GM18951 (cell line): ENCODE measurements at regions not wholly inside any gene's neighbourhood (a gene's known extent, or its start where the extent isn't known, plus 50 kb on each side); places are given as distances from the start of the nearest gene placed in this dataset.

Experiments
- POLR2A ChIP-seq: IDR thresholded peaks from 4 replicates; pipeline ENCODE4 v1.6.1; 2011; ENCODE audit warnings: mild to moderate bottlenecking; ENCODE audit not compliant: insufficient read length, insufficient read depth; ENCODE audit errors: extremely low read depth
- in situ Hi-C: fragments of 300-500 bp; cut with MboI; formaldehyde crosslinking; loops from one replicate; pipeline ENCODE4 v1.12.0; 2022; ENCODE audit warnings: low sequenced_read_pairs, mixed read lengths, inconsistent platforms; ENCODE audit not compliant: unreplicated experiment

DNA sequence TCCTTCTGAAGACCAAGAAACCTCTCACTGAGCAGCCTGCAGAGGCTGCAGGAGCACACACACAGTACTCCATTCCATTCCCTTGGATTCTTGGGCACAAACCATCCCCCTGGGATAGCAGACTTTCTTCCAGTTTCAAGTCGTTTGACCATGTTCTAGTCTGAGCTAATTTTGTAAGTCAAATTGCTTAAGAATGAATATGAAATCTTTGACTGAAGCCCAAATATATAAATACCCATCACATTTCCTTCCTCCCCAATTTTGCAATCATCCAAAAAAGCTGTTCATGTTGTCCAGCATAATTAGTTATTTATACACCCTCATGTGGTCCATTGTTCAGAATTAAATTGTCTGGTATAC, 231.2 kb upstream of the TPRG1 start:
- in situ Hi-C loops, result no loop called here
- TF ChIP-seq POLR2A, result no peak

GRCh38 chr3:188941103-188941502, 230.7 kb upstream of the TPRG1 start:
- no peak for TF ChIP-seq POLR2A
- in situ Hi-C loops, result no loop called here

GRCh38 chr3:188942191-188942590, 229.6 kb upstream of the TPRG1 start:
- no peak for TF ChIP-seq POLR2A
- in situ Hi-C loops, result no loop called here

DNA sequence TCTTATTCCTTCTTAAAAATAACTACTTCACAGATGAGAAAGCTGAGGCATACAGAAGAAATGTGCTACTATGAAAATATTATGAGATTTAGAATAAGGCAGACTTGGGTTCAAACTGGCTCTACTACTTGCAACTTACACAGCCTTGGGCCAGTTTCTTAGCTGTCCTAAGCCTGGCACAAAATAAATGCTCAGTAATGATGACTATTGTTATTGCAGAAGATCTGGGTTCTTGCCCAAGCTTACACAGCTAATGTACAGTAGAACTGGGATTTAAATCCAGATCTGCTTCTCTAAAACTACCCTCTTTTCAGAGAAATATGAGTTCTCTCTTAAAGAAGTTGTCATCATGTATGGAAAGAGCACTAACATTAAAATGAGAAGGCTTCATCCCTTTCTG, 228.2 kb upstream of the TPRG1 start:
- no peak for TF ChIP-seq POLR2A
- in situ Hi-C loops, result no loop called here

DNA sequence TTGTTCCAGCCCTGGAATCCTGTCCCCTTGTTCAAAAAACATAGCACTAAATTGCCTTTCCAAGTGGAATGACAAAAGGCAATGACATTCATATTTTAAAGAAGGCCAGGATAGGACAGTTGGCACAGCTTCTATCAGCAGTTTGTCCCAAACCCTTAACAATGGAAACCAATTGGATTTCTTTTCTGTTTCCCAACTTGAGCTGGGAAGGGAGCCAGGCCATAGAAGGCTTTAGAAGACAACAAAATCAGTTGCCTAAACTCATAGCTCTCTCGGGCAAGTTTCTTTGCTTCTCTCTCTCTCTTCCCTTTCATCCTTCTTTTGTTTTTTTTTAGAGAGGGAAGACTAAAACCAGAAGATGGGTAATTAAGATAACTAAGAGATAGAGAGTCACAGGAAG, 227.7 kb upstream of the TPRG1 start:
- no peak for TF ChIP-seq POLR2A
- in situ Hi-C loops, result no loop called here

DNA sequence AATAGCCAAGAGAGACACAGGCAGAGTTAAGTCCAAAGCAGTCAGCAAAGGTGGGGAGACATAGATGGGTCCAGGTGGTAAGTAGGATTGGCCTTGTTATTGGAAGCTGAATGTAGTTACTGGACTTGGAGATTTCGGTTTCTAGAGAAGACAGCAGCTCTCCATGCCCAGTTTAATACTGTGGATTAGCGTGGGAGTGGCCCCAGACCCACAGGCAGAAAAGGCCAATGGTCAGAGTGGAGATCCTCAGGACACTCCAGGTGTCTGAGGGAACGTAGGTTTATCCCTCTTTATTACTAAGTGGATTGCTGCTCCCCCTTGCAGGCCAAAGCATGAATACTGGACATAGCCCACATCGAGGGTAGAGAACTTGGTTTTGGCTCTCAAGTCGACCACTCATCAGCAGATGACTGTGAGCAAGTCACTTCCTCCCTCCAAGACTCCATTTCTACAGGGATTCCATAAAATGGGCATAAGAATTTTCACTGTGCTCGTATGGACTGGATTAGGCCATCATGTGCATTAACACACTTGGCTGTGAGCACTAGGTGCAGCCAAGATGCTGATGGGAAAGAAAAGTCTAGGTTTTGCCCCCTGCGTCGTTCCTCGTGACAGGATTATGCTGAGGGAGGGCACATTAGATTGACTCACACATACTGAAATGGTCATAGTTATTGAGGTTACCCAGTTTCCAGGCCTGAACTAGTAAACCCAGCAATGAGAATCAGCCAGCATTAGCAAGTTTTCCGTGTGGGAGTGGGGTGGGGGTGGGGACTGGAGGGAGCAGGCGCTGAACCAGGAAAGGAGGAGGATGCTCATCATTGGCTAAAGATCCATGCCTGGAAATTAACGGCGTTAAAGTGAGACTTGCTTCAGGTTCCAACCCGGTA, 225.2 kb upstream of the TPRG1 start:
- TF ChIP-seq POLR2A, result no peak
- in situ Hi-C loops, result no loop called here

- in situ Hi-C loops, result no loop called here
- TF ChIP-seq POLR2A, result no peak
These were observed 224.1 kb upstream of the TPRG1 start for GRCh38 chr3:188947401-188948280.

- TF ChIP-seq POLR2A, result no peak
- in situ Hi-C loops, result no loop called here
These were observed 223.3 kb upstream of the TPRG1 start for GRCh38 chr3:188948281-188948996.

DNA sequence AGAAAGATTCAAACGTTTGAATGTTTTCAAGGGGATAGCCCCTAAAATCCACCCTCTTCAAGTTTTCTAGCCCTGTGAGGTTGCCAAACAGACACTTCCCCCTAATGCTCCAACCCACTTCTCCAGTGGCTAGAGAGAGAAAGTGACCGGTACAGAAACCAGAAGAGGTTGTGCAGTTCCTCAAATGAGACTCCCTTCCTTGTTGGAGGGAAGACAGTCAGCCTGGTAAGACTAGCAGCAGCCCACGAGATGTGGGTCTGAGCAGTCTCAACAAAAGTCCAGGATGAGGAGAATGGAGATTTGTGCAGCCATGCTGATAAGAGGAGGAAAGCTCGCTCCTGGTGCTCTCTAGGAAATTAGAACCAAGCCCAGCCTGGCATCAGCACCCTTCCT, 222.8 kb upstream of the TPRG1 start:
- in situ Hi-C loops, result no loop called here
- TF ChIP-seq POLR2A, result no peak

DNA sequence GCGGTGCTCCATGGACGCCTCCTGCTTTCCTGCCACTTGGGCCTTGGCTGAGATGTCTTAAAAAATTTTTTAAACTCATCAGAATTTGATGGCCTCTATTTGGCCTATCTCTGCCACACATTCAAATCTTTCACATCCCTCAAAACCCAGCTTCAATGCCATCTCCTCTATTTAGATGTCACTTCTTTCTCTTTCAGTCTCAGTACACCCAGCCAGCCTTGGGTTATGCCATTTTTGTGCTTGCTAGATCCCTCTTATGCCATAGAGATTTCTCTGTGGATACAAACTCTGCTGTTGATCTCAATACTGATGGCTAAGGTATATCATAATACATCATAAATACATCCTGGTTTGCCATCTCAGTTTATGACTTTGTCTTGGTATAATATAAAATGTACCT, 222.3 kb upstream of the TPRG1 start:
- in situ Hi-C loops, result no loop called here
- TF ChIP-seq POLR2A, result no peak

- in situ Hi-C loops, result loop anchor here (10.0 kb wide), 1 partner anchor 1215 kb away; no protein-coding TSS in a partner anchor
- TF ChIP-seq POLR2A, result no peak
These were observed 221.8 kb upstream of the TPRG1 start for GRCh38 chr3:188949996-188950395.

GRCh38 chr3:188950832-188951489, 220.8 kb upstream of the TPRG1 start:
- in situ Hi-C loops, result loop anchor here (10.0 kb wide), 1 partner anchor 1216 kb away; no protein-coding TSS in a partner anchor
- TF ChIP-seq POLR2A, result no peak
